ENCODE measurements at regions not wholly inside any gene's neighbourhood (a gene's known extent, or its start where the extent isn't known, plus 50 kb on each side); places are given as distances from the start of the nearest gene placed in this dataset.

GRCh38 chr13:109642358-109642757 is 144.0 kb downstream of the IRS2 start:
- DNase-seq, result no peak

GRCh38 chr13:109636736-109637135 is 149.6 kb downstream of the IRS2 start:
- no peak for DNase-seq

DNA sequence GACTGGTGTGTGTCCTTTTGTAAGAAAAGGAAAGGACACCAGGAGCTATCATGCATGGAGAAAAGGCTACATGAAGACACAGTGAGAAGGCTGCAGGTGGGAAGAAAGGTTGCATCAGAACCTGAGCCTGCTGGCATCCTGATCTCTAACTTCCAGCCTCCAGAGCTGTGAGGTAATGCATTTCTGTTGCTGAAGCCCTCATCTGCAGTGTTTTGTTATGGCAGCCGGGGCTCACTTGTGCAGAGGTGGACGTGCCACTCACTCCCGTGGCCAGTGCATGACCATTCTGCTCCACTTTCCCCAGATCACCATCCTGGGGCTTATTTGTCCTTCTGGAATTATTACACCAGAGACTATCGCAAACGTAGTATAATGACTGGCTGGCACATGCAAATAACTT is 155.3 kb downstream of the IRS2 start:
- DNase-seq, result no peak

- DNase-seq, result no peak
These were observed 156.1 kb downstream of the IRS2 start for GRCh38 chr13:109630271-109630670.

DNA sequence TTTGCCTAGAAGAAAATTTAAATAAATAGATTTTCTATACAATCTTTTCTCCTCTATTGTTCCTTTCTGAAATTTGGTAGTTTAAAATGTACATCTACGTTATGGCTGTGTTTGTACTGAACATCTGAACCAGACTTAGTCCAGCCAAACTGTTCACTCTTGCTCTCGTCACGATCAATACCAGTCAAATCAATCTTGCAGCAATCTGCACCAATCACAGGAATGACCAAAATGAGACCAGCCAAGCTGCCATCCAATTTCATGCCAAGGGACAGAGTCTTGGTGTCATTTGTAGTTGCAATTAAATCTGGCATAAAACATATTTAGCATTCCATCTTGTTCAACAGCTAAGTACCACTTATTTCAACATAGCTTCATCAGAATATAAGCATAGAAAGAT is 156.6 kb downstream of the IRS2 start:
- no peak for DNase-seq

GRCh38 chr13:109628251-109628699 is 158.1 kb downstream of the IRS2 start:
- DNase-seq, result no peak

DNA sequence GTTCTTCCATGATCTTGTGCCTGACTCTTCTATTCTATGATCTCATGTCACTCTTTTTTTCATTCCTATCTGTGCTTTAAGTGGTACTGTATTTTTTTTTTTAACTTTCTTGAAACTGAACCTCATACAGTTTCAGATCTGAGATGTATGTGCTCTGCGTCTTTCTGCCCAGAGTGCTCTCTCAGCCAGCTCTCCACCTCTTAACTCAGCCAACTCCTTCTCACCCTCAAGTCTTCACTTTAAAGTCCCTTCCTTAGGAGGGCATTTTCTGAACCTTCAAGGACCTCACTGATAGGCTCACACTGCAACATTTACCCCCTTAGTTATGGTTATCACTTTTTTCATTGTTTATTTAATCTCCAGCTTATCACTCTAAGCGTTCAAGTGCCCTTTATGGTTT is 158.7 kb downstream of the IRS2 start:
- no peak for DNase-seq

- no peak for DNase-seq
These were observed 159.8 kb downstream of the IRS2 start for GRCh38 chr13:109626386-109627171.

DNA sequence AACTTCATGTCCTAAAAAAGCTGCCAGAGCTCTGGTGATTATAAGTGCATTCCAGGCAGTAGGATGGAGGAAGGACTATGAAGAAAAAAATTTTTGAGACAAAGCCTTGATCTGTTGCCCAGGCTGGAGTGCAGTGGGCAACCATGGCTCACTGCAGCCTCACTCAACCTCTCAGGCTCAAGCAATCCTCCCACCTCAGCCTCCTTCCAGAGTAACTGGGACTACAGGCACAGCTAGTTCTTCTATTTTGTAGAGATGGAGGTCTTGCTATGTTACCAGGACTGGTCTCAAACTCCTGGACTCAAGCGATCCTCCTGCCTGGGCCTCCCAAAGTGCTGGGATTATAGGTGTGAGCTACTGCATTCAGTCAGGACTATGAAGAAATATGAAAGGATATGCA is 161.2 kb downstream of the IRS2 start:
- DNase-seq, result no peak

DNA sequence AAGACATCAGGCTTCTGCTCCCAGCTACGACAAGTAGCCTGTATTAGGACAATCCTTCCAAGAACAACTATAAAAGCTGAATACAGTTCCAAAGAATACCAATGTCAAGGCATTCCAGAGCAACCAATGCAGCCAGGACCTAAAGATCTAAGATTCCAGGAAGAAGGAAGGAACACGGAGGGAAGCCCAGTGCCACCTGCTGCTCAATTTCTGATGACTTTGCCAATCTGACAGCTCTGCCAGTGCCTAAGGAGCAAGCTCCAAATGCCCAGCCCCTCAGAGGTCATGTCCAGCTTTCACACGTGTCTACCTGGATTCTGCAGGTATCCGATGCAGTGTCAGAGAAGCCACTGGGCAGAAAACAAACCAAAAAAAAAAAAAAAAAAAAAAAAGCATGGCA is 164.4 kb downstream of the IRS2 start:
- DNase-seq, result no peak

DNA sequence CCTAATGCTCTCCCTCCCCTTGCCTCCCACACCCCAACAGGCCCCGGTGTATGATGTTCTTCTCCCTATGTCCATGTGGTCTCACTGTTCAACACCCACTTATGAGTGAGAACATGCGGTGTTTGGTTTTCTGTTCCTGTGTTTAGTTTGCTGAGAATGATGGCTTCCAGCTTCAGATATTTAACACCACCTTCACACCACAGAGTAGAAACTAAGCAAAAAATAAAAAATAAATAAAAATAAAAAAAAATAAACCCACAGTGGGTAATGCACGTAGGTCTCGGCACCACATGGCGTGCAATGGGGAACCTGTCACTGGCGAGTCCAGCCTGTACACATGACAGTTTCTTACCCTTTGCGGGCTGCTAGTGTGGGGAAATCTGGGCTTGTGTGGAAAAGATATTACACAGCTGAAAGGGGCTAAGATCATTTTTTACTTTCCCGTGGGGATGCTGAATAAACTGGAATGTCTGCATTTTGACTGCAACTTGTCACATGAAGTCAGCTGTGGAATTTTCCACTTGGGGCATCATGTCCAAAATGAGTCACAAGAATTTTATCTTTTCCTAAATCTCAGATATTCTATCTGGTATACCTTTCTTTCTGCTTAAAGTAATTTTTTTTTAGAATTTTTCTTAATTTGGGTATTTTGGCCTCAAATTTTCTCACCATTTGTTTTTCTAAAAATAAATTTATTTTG is 170.5 kb downstream of the IRS2 start:
- no peak for DNase-seq

GRCh38 chr13:109611912-109612691 is 174.3 kb downstream of the IRS2 start:
- DNase-seq, result no peak

GRCh38 chr13:109610517-109610916 is 175.9 kb downstream of the IRS2 start:
- DNase-seq, result peak; percentile 32

GRCh38 chr13:109608503-109608902 is 177.9 kb downstream of the IRS2 start:
- no peak for DNase-seq

DNA sequence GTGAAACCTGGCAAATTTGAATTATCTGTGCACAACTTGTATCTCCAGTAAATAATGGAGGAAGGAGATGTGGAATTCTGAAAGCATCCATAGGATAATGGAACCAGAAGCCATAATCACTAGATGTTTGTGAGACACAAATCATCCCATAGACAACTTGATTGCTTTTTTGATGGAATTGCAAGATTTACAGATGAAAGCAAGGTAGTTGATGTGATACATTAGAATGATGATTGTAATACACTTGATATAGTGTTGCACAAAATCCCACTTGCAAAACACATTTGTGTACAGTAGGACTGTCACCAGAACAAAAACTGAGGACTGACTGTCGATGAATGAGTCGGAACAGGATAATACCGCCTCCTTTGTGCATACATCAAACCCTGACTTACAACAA is 178.3 kb downstream of the IRS2 start:
- no peak for DNase-seq

- no peak for DNase-seq
These were observed 179.9 kb downstream of the IRS2 start for GRCh38 chr13:109606520-109606919.

GRCh38 chr13:109605846-109606245 is 180.5 kb downstream of the IRS2 start:
- no peak for DNase-seq

DNA sequence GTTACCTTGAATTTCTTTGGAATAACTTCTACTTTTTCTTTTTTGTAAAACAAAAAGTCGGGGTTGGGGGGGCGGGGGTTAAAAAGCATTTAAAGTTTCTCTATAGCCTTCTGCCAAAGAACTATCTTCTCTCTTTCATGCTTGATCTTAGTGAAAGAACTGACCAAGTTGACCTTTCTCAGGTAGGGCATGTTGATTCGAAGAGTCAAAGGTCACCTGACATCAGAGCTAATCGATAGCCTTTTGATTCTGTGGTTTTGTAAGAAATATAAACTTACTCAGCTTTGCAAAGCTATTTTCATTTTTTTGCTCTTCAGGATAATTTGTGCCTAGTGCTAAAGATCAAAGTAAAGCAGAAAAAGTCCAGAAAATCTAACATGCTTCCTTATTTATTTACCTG is 181.5 kb downstream of the IRS2 start:
- no peak for DNase-seq

- no peak for DNase-seq
These were observed 184.0 kb downstream of the IRS2 start for GRCh38 chr13:109602356-109602755.

DNA sequence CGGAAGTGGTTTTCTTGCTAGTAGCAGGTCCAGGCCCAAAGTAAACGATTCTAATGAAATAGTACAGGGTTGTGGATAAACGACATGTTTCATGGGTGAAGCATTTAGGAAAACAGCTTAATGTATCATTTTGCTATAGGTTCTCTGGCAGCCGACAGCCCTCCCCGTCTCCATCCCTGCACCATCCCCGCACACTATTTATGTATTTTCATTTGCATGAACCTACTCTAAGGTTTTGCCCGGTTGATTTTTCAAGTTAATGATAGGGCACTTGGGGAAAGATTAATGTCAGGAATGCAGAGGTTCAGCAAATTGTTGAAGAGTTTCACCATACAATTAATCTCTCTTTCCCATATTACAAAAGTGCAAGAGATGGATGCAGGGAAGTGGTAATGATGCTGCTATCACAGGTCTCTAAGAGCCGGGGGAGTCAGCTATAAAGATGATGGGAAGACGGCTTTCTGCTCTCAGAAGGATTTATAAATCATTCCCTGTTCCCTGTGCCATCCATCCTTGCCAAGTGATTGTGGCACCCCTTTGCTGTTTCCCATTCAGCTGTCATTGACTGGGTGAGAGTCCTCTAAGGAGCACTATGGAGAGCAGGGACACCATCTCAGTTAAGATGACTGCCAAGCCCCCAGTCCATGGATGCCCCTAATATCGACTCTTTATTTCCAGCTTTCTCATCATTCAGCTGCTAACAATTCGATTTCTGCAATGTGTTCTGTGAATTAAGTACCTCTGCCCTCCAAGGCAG is 186.3 kb downstream of the IRS2 start:
- DNase-seq, result no peak

DNA sequence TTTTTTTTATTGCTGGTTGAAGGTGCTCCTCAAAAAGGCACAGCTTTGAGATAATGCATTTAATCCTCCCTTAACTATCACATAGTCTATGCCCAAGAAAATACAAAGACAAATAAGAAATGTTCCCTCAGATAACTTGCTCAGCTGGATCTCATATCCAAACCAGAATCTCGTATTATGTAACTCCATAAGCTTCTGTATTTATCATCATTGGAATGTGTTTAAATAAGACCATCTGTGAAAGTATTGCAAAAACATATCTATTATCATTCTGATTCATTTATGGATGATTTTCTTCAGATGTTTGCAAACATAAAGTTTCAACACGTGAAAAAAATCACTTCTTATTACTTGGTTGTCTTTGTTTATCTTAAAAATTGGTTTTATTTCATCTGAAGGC is 190.9 kb downstream of the IRS2 start:
- DNase-seq, result no peak

- DNase-seq, result no peak
These were observed 193.2 kb downstream of the IRS2 start for GRCh38 chr13:109593230-109593629.

- no peak for DNase-seq
These were observed 193.6 kb downstream of the IRS2 start for GRCh38 chr13:109592770-109593169.

Measured in CD4-positive, alpha-beta T cell treated with Interleukin-10 for 1 hour (primary cell).